GM21717 (cell line): ENCODE measurements at regions not wholly inside any gene's neighbourhood (a gene's known extent, or its start where the extent isn't known, plus 50 kb on each side); places are given as distances from the start of the nearest gene placed in this dataset.
"Not testable (repeated sequence)": the region's sequence is repeated elsewhere in the genome, so short reads cannot be mapped to it uniquely, and the experiment has no call there.

Experiments used
- ATAC-seq: cut with Tn5 transposase; IDR thresholded peaks from one replicate; pipeline ENCODE4 v1.9.1; 2021; ENCODE audit warnings: mild to moderate bottlenecking, moderate library complexity; ENCODE audit not compliant: unreplicated experiment

DNA sequence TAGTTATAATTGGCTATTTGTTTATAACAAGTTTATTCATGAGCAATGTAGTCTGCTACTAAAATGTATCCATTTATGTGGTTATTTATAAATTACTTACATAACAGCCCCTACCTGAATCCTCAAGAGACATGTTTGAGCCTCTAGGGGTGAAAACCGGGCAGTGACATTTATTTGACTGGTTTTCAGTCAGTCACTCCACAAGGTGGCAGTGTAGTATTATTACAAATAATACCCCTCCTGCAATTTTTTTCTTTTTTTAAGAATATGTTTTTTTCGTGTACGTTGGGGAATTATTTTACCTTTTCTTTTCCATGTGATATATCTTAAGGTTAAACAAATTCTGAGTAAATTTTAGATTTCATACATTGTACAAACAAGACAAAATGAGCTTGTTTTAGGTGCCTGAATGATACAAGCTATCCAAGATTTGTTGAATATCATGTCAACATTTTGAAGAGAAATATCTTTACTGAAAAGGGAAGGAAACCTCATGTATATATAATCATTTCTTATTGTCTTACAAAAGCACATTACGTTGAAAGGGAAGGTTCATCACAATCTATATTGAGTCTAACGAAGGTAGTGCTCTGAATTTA, 598.7 kb upstream of the TECRL start:
- peak; percentile 66 for ATAC-seq

DNA sequence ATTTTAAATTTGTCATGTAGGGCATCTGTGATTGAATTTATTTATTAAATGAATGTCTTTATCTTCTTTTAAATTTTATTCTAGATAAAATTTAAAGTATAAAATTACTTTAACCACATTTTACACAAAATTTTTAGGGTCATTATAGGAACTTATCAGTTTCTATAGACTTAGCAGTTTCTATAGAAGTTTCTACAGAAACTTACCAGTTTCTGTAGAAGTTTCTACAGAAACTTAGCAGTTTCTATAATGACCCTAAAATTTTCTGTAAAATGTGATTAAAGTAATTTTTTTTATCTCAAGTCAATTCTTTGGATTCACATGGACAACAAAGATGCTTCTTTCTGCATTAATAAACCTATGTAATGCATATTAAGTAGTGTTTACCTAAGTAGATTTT, 565.9 kb upstream of the TECRL start:
- ATAC-seq = no peak

DNA sequence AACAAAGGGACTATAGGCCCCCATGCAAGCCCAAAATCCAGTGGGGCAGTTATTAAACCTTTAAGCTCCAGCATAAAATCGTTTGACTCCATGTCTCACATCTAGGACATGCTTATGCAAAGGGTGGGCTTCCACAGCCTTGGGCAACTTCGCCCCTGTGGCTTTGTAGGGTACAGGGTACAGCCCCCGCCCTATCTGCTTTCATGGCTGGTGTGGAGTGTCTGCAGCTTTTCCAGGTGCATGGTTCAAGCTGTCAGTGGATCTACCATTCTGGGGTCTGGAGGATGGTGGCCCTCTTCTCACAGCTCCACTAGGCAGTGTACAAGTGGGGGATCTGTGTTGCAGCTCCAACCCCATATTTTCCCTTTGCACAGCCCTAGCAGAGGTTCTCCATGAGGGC, 559.8 kb upstream of the TECRL start:
- ATAC-seq = no peak

DNA sequence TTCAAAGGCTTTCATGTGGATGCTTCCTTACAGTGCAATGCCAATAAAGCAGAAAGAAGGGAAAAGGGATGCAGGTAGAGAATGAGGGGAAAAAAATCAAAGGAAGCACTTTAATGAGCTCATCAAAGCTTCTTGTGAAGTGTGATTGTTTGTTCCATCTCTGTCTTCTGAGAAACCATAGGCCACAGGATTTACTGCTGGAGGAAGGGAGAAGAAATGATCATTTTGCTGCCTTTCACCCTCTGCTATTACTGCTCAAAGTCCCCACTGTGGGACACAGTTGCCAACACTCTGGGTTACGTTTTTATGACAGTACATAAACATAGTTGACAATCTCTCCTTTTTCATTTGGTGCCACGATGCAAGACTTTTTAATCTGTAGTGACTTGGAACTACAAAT, 558.0 kb upstream of the TECRL start:
- ATAC-seq = no peak

DNA sequence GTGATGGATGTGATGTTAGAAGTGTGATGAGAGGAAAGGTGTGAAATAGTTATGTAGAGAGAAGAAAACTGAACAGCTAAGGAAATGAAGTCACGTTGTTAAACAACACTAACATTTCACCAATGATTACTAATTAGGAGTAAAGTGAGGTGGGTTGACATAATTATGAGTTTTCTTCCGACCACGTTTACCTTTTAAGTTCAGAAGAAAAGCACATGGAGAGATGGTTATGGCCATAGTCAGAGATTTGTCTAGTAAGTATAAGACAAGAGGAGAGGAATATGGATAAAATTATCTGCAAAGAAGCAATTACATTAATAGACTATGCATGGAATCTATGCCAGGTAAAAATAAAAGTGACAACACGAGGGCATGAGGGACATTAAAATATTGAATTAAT, 551.3 kb upstream of the TECRL start:
- no peak for ATAC-seq

DNA sequence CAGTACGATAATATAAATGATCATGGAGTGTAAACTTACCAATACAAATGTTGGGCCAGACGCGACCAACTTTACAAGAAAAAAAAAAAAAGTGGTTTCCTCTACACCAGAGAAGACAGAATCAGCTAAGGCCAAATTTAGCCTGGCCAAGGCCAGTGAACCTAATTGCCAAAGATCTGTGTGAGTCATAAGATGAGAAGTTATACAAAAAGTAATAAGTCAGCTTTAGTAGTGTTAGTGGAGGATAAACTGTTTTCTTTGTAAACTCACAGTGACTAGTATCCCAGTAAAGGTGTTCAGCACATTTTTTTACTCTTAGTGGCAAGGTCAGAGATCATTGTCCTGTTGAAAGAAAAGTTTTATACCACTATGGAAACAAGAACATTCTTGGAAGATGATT, 531.4 kb upstream of the TECRL start:
- ATAC-seq = no peak

DNA sequence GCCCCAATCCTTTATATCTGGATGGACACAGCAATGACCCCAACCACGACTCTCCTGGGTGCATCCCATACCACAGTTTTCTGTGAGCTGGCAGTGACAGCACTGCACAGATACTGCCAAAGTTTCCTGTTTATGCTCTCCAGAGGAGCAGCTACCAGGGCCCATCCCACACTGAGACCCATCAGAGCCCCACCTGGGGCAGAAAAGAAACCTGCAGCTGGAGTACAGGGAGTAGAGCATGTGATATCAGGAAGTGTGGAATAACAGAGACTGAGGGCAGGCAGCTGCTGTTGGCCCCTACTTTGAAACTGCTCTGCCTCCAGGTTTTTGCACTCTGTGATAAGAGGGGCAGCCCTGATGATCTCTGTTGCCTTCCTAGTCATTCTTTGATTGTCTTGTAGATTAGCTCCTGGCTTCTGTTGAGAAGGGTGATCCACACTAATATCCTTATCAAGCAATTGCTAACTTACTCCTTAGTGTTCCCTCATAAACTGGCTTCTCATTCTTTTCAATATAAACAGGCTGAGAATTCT, 526.3 kb upstream of the TECRL start:
- ATAC-seq = no peak

DNA sequence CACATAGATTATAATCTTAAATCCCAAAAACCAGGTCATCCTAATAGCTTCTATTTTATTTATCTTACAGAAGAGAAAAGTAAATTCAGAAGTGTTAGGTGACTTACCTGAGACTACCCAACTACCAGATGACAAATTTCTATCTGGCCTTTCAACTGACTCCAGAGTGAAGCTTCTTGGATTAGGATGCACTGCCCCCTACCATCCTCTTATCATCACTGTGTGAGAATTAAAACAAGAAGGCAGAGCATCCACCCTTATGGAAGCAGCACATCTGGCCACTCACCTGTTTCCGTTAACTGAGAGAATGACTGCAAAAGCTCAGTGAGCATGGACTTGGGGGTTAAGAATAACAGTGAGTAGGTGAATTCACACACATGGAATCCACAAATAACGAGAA, 502.6 kb upstream of the TECRL start:
- ATAC-seq = no peak

DNA sequence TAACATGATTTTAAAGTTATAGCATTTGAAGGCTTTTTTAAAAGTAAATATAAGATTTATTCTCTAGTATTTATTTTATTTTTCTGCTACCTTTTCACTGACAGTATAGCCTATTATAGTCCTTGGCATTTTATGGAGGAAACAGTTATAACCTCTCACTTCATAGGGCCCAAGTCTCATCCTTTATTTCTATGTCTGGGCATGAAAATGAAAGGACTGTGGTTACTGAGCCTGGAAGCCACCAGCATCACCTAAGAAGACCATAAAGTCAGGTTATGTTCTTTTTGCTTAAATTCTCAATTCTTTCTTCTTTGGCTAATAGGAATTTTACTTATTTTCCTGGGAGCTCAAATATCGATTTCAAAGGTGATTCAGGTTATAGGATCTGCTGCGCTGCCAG, 494.7 kb upstream of the TECRL start:
- ATAC-seq = no peak

DNA sequence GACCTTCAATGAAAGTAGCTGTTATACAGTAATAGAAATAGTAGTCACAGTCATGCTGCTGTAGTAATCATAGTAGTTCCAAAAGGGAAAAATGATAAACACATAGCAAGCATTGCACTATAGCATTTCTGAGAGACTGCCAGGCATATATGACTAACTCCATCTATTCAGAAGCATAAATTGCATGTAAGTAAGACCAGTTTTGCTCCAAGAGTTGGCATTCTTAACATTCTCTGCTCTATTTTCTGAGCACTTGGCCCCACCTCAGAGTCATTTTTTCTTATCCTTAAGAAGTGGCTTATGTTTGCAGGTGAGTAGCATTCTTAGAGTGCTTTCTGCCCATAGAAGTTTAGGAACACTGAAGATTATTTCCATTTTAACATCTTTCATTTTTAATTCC, 490.3 kb upstream of the TECRL start:
- ATAC-seq = no peak

DNA sequence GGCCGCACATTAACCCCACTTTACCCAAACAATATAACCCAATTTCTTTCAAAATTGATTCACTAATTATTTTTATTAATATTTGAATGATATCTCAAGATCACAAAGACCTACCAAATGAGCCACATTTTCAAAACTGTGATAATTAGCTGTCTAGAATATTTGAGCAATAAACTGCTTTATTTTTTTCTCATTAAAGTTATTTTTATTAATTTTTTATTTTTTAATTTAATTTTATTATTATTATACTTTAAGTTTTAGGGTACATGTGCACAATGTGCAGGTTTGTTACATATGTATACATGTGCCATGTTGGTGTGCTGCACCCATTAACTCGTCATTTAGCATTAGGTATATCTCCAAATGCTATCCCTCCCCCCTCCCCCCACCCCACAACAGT, 489.8 kb upstream of the TECRL start:
- ATAC-seq = not testable (repeated sequence)

DNA sequence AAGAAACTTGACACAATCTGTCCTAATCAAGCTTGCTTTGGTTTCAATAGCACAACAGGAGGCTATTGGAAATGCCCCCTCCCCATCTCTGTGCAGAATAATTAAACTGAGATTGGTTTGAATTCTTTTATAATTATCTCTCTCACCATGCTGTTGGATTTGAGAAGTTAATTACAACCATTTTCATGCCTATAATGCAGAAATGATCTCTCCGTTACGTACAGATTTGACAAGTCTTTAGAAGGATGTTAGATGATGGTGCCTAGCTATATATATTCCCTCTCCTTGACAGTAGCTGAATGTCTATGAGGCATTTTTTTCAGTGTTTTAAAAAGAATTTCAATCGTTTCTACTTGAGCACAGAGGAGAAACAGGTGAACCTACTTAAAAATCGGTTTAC, 488.4 kb upstream of the TECRL start:
- ATAC-seq = no peak

DNA sequence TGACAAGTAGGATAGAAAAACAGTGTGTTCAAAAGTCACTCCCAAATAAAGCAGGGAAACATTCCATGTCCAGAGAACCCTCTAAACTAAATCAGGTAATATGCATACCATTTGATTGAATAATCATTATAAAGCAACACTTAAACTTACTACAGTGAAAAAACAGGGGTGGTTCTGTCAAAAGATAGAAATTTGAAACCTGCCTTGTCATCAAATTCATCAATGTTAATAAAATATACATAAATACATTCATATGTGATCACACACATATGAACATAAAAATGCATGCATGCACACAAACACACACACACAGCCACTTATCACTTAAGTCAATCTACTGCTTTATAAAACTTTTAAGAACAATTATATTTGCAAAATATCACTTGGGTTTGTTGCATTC, 485.8 kb upstream of the TECRL start:
- ATAC-seq = no peak

DNA sequence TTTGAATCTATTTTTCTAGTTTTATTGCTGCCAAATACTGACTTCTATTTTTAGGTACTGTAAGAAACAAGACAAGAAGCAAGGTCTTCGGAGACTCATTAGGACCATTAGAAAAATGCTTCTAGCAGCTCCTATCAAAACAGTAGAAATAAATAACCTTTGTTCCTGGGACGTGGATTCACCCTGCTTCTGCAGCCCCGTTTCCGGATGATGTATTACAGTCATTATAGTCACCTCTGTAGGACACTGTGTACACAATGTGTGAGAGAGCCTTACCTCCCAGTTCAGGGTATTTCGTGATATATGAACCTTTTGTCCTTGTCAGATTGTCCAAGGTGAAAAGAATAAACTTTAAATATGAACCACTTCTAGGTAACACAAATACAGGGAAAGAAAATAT, 484.0 kb upstream of the TECRL start:
- no peak for ATAC-seq

DNA sequence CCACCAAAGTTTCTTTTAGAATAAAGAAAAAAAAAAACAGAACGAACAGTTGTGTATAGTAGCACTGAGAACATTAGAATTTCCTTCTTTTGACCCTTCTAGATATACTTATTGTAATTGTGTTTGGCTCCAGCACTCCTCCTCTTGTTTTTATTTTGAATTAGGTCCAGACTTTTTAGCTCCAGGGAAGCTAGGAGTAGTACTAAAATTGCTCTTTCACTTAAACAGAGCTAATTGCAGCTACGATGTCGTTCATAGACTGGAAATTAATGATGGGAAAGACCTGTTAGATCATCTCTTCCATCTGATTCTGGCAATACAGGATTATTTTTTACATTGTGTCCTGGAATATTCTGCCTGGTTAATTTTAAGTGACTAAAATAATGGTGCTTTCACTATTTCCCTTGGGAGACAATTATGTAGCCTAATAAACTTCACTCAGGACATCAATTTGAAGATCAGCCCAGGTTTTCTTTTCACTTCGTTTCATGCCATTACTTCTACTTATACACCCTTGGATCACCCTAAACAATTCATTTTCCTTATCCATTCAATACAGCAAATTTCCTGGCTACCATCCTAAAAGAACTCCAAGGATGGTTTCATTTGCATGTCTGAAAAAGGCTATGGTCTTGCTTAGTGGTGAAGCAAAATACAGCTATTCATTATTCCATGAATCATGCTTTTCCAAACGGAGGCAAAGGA, 480.8 kb upstream of the TECRL start:
- no peak for ATAC-seq

DNA sequence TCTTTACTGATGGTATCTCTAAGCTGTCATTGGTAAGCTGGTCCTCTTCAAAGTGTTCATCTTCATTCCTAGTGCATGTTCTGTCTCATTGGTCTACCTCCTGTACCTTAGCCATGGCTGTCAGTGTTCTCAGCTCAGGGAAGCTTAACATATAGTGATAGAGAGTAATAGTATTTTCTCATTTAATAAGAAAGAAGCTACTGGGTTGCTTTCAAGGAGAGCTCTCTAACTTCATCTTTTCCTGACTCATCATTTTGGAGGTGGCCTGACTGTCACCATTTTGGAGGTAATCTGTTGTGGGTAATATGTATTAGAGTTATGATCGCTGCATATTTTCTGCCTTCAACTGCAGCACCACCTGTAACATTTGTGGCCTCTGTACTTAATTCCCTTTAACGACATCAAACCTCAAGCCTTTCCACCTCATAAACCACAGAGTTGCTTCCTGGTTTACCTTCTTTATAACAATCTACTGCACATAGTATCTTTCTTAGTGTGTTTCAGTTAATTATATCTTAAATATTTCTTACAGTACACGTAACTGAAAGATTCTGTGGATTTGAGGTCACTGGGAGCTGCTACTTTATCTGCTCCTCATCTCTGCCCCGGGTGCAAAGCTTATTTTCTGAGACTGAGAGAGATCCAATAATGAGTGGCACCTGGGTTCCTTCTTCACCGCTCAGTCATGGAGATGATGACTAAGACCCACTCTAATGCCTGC, 474.0 kb upstream of the TECRL start:
- no peak for ATAC-seq

DNA sequence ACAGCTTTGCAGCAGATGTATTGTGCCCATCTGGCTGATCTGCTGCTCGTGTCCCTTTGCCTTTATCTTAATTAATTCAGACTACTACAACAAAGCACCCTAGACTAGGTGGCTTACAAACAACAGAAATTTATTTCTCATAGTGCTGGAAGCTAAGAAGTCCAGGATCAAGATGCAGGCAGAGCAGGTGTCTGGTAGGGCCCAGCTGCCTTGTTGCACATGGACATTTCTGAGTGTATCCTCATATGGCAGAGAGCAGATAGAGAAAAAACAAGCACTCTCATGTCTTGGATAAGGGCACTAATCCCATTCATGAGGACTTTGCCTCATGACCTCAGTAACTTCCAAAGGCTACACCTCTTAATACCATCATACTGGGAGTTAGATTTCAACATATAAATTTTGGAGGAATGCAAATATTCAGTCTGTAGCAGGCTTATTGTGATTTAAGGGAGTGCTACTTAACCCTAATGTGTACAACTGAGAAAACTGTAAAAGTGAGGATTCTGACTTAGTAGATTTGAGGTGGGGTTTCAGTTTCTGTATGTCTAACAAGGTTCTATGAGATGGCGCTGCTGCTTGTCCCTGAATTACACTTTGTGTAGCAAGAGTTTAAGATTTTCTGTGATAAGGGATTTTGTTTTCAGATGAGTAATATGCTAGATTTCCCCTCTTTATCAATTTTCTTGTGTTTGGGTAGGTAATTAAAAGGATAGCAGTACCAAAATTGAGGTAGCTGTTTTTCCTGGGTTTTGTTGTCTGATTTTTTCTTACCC, 473.2 kb upstream of the TECRL start:
- ATAC-seq = no peak

DNA sequence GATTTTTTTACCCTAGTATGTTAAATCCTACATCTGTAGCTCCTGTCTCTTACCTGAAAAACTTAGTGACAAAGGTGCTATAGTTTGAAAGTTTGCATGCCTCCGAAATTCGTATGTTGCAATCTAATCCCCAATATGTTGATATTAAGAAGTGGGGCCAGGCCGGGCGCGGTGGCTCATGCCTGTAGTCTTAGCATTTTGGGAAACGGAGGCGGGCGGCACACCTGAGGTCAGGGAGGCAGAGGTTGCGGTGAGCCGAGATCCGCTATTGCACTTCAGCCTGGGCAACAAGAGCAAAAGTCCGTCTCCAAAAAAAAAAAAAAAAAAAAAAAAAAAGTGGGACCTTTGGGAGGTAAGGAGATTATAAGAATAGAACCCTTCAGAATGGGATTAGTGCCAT, 471.3 kb upstream of the TECRL start:
- no peak for ATAC-seq

DNA sequence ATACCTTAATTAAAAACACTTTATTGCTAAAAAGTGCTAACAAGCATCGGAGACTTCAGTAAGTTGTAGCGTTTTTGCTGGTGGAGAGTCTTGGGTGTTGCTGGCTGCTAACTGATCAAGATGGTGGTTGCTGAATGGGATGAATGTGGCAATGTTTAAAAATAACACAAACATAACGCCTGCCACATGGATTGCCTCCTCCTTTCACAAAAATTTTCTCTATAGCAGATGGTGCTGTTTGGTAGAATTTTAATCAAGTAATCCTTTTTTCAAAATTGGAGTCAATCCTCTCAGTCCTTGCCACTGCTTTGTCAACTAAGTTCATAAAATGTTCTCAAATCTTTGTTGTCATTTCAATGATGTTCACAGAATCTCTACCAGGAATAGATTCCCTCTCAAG, 466.8 kb upstream of the TECRL start:
- no peak for ATAC-seq

DNA sequence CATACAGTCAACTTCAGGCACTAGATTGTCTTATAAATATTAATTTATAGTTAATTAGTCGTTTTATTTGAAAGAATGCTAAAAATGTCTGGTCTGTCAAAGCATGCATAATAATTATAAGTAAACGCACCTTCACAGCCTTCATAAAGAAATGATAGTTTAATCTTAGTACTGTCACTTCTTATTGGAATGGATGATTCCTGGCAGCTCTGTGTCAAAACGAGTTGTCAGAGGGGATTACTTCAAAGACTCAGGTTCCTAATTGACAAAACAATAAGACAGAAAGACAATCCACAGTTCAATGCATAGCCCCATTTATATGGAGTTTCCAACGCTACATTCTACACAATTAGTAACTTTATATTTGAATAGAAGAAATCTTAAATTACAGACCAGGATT, 461.3 kb upstream of the TECRL start:
- ATAC-seq = no peak

DNA sequence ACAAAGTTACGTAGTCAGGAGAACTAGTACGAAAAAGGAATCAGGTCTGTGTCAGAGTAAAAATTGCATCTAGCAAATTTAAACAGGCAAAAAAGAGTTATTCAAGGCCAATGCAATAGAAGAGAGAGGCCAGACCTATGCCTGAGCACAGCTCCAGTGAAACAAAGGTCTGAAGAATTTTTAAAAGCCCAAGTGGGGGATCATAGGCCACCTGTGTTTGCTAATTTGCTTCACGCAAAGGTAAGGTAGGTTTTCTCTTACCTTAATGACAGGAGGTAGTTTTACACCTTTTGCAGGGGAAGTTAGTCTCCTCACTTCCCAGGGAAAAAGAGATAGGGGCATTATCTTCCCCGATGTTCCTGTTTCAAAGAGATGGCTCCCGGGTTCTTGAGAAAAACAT, 448.6 kb upstream of the TECRL start:
- ATAC-seq = no peak
